ENCODE measurements at regions not wholly inside any gene's neighbourhood (a gene's known extent, or its start where the extent isn't known, plus 50 kb on each side); places are given as distances from the start of the nearest gene placed in this dataset.

- TF ChIP-seq CTCF (IDR thresholded peaks at IDR 0.05 in 4 of 5, conservative IDR thresholded peaks at IDR 0.05 in 1 of 5) (no peak), POLR2A (IDR thresholded peaks at IDR 0.05) (no peak)
Observed at GRCh38 chr3:88542916-88543315, 393.2 kb downstream of the C3orf38 start.
